Subcutaneous abdominal adipose tissue (tissue), 5 donors: ENCODE measurements at regions not wholly inside any gene's neighbourhood (a gene's known extent, or its start where the extent isn't known, plus 50 kb on each side); places are given as distances from the start of the nearest gene placed in this dataset.
"Not testable (repeated sequence)": the region's sequence is repeated elsewhere in the genome, so short reads cannot be mapped to it uniquely, and the experiment has no call there.

Experiments used
- H3K27ac ChIP-seq: one replicate; pipeline ENCODE4 v1.7.0; 2013; ENCODE audit warnings: low read depth, mild to moderate bottlenecking, inconsistent platforms, low read length, moderate library complexity
- H3K27me3 ChIP-seq, 5 donors: one replicate each; pipeline ENCODE4 v1.7.0; 2013; ENCODE audit warnings: low read length in 5 of 5, inconsistent platforms in 1 of 5; ENCODE audit not compliant: control insufficient read depth in 5 of 5, insufficient read depth in 4 of 5
- H3K36me3 ChIP-seq, 5 donors: one replicate each; pipeline ENCODE4 v1.7.0; 2013; ENCODE audit warnings: low read length in 5 of 5; ENCODE audit not compliant: control insufficient read depth in 5 of 5, insufficient read depth in 5 of 5
- H3K4me1 ChIP-seq, 5 donors: one replicate each; pipeline ENCODE4 v1.7.0; 2013; ENCODE audit warnings: low read length in 5 of 5, mild to moderate bottlenecking in 3 of 5, moderate library complexity in 1 of 5; ENCODE audit not compliant: control insufficient read depth in 5 of 5, insufficient read depth in 5 of 5
- H3K4me3 ChIP-seq, 5 donors: one replicate each; pipeline ENCODE4 v1.7.0; 2013; ENCODE audit warnings: low read length in 5 of 5, low read depth in 1 of 5
- H3K9ac ChIP-seq, 5 donors: one replicate each; pipeline ENCODE4 v1.7.0; 2013; ENCODE audit warnings: low read length in 5 of 5, mild to moderate bottlenecking in 4 of 5, moderate library complexity in 3 of 5
- H3K9me3 ChIP-seq, 5 donors: one replicate each; pipeline ENCODE4 v1.7.0; 2013; ENCODE audit warnings: low read length in 5 of 5; ENCODE audit not compliant: control insufficient read depth in 5 of 5
- donor health status: healthy.
- donor health status: healthy.
- donor health status: healthy.
- donor health status: healthy.
- donor health status: healthy.

DNA sequence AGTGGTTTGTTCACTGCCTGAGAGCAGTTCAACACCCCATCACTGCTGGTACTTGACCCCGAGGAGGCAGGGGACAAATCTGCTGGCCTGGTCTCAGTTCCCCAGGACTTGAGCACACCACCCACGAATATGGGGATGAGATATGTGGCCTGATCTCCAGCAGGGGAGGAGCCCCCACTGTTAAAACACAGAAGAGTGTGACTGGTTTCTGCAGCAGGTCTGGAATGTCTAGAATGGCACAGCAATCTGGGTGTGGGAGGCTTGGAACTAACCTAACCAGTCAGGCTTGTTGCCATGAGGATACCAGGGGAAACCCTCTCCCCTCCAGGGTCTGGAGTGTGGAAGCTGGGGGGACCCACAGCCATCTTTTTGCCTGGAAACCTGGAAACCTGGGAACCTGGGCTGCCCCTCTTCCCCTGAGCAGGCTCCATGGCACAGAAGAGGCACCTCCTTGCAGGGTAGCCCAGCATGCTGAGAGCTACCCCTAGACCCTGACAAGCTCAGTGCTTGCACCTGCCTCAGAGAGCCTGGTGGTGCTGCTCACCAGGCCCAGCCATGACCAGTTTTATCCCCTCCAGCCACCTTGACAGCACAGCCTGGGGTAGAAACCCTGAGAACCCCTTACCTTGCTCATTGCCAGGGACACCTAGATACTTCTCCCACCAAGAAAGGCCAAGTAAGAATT lies 273.8 kb downstream of the LIG4 start:
- Histone ChIP-seq H3K4me3 (no peak overlapping the region), H3K9ac (no peak overlapping the region), H3K9me3 (peaks cover 0 to 10% (median 0%) of the 10 kb centered on the region in 5 donors), H3K4me1 (no peaks in the 10 kb centered on the region), H3K27me3 (peaks cover 0 to 5% (median 0%) of the 10 kb centered on the region in 5 donors), H3K27ac (no peak overlapping the region), H3K36me3 (no peaks in the 10 kb centered on the region)

- Histone ChIP-seq H3K9me3 (peaks cover 0 to 10% (median 3%) of the 10 kb centered on the region in 5 donors), H3K27ac (no peak overlapping the region), H3K4me3 (no peak overlapping the region), H3K36me3 (no peaks in the 10 kb centered on the region), H3K9ac (no peak overlapping the region), H3K4me1 (no peaks in the 10 kb centered on the region), H3K27me3 (peaks cover 0 to 5% (median 0%) of the 10 kb centered on the region in 5 donors)
Measured at GRCh38 chr13:107937848-107938247, 277.5 kb downstream of the LIG4 start.

GRCh38 chr13:107931056-107931455 lies 284.3 kb downstream of the LIG4 start:
- H3K27ac ChIP-seq = no peak overlapping the region
- no peak overlapping the region for H3K9ac ChIP-seq
- no peaks in the 10 kb centered on the region for H3K36me3 ChIP-seq
- H3K27me3 ChIP-seq = no peaks in the 10 kb centered on the region
- no peaks in the 10 kb centered on the region for H3K4me1 ChIP-seq
- H3K9me3 ChIP-seq = peaks cover 0 to 9% (median 6%) of the 10 kb centered on the region in 5 donors
- H3K4me3 ChIP-seq = no peak overlapping the region

DNA sequence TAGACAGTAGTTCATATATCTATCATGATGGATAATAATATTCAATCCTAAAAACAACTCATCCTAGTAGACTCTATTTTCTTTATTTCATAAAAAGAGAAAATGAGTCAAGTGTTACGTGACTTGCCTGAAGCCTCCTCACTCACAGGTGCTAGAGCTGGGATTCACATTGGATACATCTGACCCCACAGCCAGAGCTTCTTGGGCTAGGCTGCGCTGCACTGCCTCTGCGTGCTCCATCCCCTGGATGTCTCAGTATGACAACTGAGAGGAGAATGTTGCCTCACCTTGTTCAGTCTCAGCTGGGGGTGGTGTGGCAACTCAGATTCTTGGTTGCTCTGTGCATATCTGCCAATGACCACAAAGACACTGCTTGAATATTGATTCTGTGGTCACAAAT lies 286.6 kb downstream of the LIG4 start:
- H3K27me3 ChIP-seq = no peaks in the 10 kb centered on the region
- peaks cover 0 to 9% (median 6%) of the 10 kb centered on the region in 5 donors for H3K9me3 ChIP-seq
- H3K36me3 ChIP-seq = no peaks in the 10 kb centered on the region
- no peak overlapping the region for H3K9ac ChIP-seq
- H3K27ac ChIP-seq = no peak overlapping the region
- H3K4me1 ChIP-seq = no peaks in the 10 kb centered on the region
- no peak overlapping the region for H3K4me3 ChIP-seq

GRCh38 chr13:107927557-107927956 lies 287.8 kb downstream of the LIG4 start:
- Histone ChIP-seq H3K4me1 (no peaks in the 10 kb centered on the region), H3K27ac (no peak overlapping the region), H3K9ac (no peak overlapping the region), H3K27me3 (no peaks in the 10 kb centered on the region), H3K4me3 (no peak overlapping the region), H3K9me3 (peaks cover 0 to 9% (median 3%) of the 10 kb centered on the region in 5 donors), H3K36me3 (no peaks in the 10 kb centered on the region)

GRCh38 chr13:107926515-107926914 lies 288.8 kb downstream of the LIG4 start:
- not testable (repeated sequence) for H3K27me3 ChIP-seq, H3K36me3 ChIP-seq, H3K9me3 ChIP-seq, H3K4me3 ChIP-seq, H3K9ac ChIP-seq, H3K27ac ChIP-seq, H3K4me1 ChIP-seq

DNA sequence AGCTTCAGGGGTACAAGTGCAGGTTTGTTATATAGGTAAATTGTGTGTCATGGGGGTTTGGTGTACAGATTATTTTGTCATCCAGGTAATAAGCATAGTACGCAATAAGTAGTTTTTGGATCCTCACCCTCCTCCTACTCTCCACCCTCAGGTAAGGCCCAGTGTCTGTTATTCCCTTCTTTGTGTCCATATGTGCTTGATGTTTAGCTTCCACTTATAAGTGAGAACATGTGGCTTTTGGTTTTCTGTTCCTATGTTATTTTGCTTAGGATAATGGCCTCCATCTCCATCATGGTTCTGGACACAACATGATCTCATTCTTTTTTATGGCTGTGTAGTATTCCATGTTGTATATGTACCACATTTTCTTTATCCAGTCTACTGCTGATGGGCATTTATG lies 298.4 kb downstream of the LIG4 start:
- H3K4me1 ChIP-seq, H3K4me3 ChIP-seq, H3K9ac ChIP-seq, H3K27me3 ChIP-seq, H3K27ac ChIP-seq, H3K9me3 ChIP-seq, H3K36me3 ChIP-seq: not testable (repeated sequence)

GRCh38 chr13:107912745-107913144 lies 302.6 kb downstream of the LIG4 start:
- Histone ChIP-seq H3K9ac (no peak overlapping the region), H3K27ac (no peak overlapping the region), H3K4me3 (no peak overlapping the region), H3K4me1 (no peaks in the 10 kb centered on the region), H3K27me3 (no peaks in the 10 kb centered on the region), H3K9me3 (peaks cover 0 to 3% (median 0%) of the 10 kb centered on the region in 5 donors), H3K36me3 (no peaks in the 10 kb centered on the region)

DNA sequence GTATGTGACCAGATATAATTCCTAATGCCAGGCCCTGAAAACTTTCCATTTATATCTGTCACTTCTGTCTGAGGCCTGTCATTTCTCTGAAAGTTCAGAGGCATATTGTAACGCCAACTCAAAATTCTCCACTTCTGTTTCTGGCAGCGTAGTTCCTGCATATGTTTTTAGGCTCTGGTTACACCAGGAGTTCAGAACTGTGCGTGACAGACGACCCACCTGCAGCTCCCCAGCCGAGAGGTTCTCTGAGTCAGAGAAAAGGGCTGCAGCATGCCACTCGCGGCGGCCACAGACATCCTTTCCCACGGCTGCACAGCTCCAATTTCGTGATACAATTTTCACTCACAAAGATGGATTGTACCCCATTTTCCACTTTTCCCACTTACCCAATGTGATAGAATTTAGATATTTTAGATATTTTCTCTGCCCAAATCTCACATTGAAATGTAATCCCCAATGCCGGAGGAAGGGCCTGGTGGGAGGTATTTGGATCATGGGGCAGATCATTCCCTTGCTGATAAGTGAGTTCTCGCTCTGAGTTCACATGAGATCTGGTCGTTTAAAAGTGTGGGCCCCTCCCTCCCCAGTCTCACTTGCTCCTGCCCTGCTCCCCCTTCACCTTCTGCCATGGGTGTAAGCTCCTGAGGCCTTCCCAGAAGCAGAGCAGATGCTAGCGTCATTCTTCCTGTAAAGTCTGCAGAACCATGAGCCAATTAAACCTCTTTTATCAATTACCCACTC lies 308.1 kb downstream of the LIG4 start:
- Histone ChIP-seq H3K36me3 (no peaks in the 10 kb centered on the region), H3K4me3 (no peak overlapping the region), H3K9ac (no peak overlapping the region), H3K27me3 (no peaks in the 10 kb centered on the region), H3K9me3 (no peaks in the 10 kb centered on the region), H3K27ac (no peak overlapping the region), H3K4me1 (no peaks in the 10 kb centered on the region)

DNA sequence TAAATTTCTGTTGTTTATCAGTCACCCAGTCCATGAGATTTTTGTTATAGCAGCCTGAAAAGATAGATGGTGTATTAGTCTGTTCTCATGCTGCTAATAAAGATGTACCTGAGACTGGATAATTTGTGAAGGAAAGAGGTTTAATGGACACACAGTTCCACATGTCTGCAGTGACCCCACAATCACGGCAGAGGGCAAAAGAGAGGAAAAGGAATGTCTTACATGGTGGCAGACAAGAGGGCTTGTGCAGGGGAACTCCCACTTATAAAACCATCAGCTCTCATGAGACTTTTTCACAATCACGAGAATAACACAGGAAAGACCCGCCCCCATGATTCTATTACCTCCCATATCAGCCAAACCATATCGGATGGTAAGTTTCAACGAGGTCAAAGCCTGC lies 309.2 kb downstream of the LIG4 start:
- Histone ChIP-seq H3K4me3 (no peak overlapping the region), H3K4me1 (no peaks in the 10 kb centered on the region), H3K27ac (no peak overlapping the region), H3K36me3 (no peaks in the 10 kb centered on the region), H3K27me3 (no peaks in the 10 kb centered on the region), H3K9me3 (no peaks in the 10 kb centered on the region), H3K9ac (no peak overlapping the region)
